ENCODE measurements at regions not wholly inside any gene's neighbourhood (a gene's known extent, or its start where the extent isn't known, plus 50 kb on each side); places are given as distances from the start of the nearest gene placed in this dataset.

DNA sequence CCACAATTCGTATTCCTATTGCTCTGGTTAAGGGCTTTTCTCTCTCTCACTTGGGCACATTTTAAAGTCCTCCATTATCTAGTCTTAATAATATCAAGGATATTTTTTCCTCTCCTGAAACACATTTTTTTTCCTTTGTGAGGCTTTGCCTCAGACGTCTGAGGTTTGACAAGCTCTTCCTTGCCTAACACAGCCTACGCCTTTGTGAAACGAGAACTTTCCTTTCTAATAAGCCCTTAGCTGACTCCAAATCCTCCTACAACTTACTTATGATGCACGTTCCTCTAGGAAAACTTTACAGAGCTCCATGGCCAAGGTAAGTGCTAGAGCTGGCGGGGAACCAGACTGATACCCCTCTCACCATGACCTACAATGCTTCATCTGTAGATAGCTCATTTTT, 841.5 kb downstream of the SOCS6 start:
- TF ChIP-seq, protein P1, sequence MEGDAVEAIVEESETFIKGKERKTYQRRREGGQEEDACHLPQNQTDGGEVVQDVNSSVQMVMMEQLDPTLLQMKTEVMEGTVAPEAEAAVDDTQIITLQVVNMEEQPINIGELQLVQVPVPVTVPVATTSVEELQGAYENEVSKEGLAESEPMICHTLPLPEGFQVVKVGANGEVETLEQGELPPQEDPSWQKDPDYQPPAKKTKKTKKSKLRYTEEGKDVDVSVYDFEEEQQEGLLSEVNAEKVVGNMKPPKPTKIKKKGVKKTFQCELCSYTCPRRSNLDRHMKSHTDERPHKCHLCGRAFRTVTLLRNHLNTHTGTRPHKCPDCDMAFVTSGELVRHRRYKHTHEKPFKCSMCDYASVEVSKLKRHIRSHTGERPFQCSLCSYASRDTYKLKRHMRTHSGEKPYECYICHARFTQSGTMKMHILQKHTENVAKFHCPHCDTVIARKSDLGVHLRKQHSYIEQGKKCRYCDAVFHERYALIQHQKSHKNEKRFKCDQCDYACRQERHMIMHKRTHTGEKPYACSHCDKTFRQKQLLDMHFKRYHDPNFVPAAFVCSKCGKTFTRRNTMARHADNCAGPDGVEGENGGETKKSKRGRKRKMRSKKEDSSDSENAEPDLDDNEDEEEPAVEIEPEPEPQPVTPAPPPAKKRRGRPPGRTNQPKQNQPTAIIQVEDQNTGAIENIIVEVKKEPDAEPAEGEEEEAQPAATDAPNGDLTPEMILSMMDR (IDR thresholded peaks at IDR 0.05): no peak
- TF ChIP-seq POLR2AphosphoS5 (IDR thresholded peaks at IDR 0.05; ENCODE audit: low read depth, low read length): no peak
- TF ChIP-seq, protein P2, sequence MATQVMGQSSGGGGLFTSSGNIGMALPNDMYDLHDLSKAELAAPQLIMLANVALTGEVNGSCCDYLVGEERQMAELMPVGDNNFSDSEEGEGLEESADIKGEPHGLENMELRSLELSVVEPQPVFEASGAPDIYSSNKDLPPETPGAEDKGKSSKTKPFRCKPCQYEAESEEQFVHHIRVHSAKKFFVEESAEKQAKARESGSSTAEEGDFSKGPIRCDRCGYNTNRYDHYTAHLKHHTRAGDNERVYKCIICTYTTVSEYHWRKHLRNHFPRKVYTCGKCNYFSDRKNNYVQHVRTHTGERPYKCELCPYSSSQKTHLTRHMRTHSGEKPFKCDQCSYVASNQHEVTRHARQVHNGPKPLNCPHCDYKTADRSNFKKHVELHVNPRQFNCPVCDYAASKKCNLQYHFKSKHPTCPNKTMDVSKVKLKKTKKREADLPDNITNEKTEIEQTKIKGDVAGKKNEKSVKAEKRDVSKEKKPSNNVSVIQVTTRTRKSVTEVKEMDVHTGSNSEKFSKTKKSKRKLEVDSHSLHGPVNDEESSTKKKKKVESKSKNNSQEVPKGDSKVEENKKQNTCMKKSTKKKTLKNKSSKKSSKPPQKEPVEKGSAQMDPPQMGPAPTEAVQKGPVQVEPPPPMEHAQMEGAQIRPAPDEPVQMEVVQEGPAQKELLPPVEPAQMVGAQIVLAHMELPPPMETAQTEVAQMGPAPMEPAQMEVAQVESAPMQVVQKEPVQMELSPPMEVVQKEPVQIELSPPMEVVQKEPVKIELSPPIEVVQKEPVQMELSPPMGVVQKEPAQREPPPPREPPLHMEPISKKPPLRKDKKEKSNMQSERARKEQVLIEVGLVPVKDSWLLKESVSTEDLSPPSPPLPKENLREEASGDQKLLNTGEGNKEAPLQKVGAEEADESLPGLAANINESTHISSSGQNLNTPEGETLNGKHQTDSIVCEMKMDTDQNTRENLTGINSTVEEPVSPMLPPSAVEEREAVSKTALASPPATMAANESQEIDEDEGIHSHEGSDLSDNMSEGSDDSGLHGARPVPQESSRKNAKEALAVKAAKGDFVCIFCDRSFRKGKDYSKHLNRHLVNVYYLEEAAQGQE (IDR thresholded peaks at IDR 0.05; ENCODE audit: insufficient read depth in 1 of 2, low read depth in 2 of 2, low read length in 1 of 2): no peak
- no peak for TF ChIP-seq SIN3A (IDR thresholded peaks at IDR 0.05; ENCODE audit: borderline replicate concordance, insufficient read depth, low read depth, low read length)
